ENCODE measurements at regions not wholly inside any gene's neighbourhood (a gene's known extent, or its start where the extent isn't known, plus 50 kb on each side); places are given as distances from the start of the nearest gene placed in this dataset.

DNA sequence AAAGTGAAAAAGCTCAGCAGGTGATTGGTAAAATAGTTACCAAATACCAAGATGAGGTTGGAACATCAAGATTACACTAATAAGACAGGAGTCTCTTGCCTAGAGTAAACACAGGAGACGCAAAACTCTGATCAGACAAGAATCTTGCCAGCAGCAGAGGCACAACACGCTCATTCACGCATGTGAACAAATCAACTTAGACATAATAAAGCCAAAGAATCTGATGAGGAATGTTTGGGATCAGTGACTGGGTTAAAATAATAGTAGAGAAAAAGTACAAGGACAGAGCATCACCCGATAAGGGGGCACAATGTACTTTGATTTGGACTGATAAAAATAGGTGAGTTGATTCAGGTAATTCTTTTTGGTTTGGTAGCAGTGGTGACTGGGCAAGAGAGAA, 159.5 kb upstream of the GRIP1 start:
- TF ChIP-seq, protein P1, sequence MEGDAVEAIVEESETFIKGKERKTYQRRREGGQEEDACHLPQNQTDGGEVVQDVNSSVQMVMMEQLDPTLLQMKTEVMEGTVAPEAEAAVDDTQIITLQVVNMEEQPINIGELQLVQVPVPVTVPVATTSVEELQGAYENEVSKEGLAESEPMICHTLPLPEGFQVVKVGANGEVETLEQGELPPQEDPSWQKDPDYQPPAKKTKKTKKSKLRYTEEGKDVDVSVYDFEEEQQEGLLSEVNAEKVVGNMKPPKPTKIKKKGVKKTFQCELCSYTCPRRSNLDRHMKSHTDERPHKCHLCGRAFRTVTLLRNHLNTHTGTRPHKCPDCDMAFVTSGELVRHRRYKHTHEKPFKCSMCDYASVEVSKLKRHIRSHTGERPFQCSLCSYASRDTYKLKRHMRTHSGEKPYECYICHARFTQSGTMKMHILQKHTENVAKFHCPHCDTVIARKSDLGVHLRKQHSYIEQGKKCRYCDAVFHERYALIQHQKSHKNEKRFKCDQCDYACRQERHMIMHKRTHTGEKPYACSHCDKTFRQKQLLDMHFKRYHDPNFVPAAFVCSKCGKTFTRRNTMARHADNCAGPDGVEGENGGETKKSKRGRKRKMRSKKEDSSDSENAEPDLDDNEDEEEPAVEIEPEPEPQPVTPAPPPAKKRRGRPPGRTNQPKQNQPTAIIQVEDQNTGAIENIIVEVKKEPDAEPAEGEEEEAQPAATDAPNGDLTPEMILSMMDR (conservative IDR thresholded peaks at IDR 0.05) = no peak
- no peak for TF ChIP-seq ZFX (IDR thresholded peaks at IDR 0.05)
